ENCODE measurements at regions not wholly inside any gene's neighbourhood (a gene's known extent, or its start where the extent isn't known, plus 50 kb on each side); places are given as distances from the start of the nearest gene placed in this dataset.
"Not testable (repeated sequence)": the region's sequence is repeated elsewhere in the genome, so short reads cannot be mapped to it uniquely, and the experiment has no call there.

- no peak for DNase-seq
Measured at GRCh38 chr4:170818786-170819185, 729.0 kb upstream of the AADAT start.

- DNase-seq = no peak
Measured at GRCh38 chr4:170805352-170805751, 715.6 kb upstream of the AADAT start.

- no peak for DNase-seq
Measured at GRCh38 chr4:170804930-170805329, 715.2 kb upstream of the AADAT start.

- no peak for DNase-seq
Measured at GRCh38 chr4:170803492-170803891, 713.7 kb upstream of the AADAT start.

- DNase-seq = no peak
Measured at GRCh38 chr4:170801771-170802170, 712.0 kb upstream of the AADAT start.

GRCh38 chr4:170794525-170794924, 704.8 kb upstream of the AADAT start:
- no peak for DNase-seq

- DNase-seq = not testable (repeated sequence)
Measured at GRCh38 chr4:170788540-170789051, 698.8 kb upstream of the AADAT start.

- DNase-seq = no peak
Measured at GRCh38 chr4:170777663-170778062, 687.9 kb upstream of the AADAT start.

GRCh38 chr4:170776983-170777382, 687.2 kb upstream of the AADAT start:
- no peak for DNase-seq

- DNase-seq = peak in 1 of 58 donors; percentile 1
Measured at GRCh38 chr4:170775851-170776250, 686.1 kb upstream of the AADAT start.

GRCh38 chr4:170773709-170774273, 684.0 kb upstream of the AADAT start:
- no peak for DNase-seq

GRCh38 chr4:170772429-170772828, 682.7 kb upstream of the AADAT start:
- DNase-seq = no peak

GRCh38 chr4:170770664-170771063, 680.9 kb upstream of the AADAT start:
- no peak for DNase-seq

- no peak for DNase-seq
Measured at GRCh38 chr4:170769862-170770261, 680.1 kb upstream of the AADAT start.

GRCh38 chr4:170758988-170759387, 669.2 kb upstream of the AADAT start:
- no peak for DNase-seq

- no peak for DNase-seq
Measured at GRCh38 chr4:170750519-170750918, 660.8 kb upstream of the AADAT start.

- DNase-seq = no peak
Measured at GRCh38 chr4:170748975-170749374, 659.2 kb upstream of the AADAT start.

- no peak for DNase-seq
Measured at GRCh38 chr4:170743633-170744032, 653.9 kb upstream of the AADAT start.

- DNase-seq = no peak
Measured at GRCh38 chr4:170741856-170742255, 652.1 kb upstream of the AADAT start.

GRCh38 chr4:170736710-170737109, 647.0 kb upstream of the AADAT start:
- DNase-seq = no peak

GRCh38 chr4:170729897-170730296, 640.1 kb upstream of the AADAT start:
- no peak for DNase-seq

- DNase-seq = no peak
Measured at GRCh38 chr4:170729236-170729635, 639.5 kb upstream of the AADAT start.

- DNase-seq = no peak
Measured at GRCh38 chr4:170724191-170724590, 634.4 kb upstream of the AADAT start.

- DNase-seq = no peak
Measured at GRCh38 chr4:170723171-170723570, 633.4 kb upstream of the AADAT start.
